OCI-LY1 (cell line): ENCODE measurements at regions not wholly inside any gene's neighbourhood (a gene's known extent, or its start where the extent isn't known, plus 50 kb on each side); places are given as distances from the start of the nearest gene placed in this dataset.

Experiments
- H2AFZ ChIP-seq: fragments of 200-600 bp; sonication (generic), shearing (Covaris generic); 2 replicates; pipeline ENCODE4 v1.6.0; 2014; ENCODE audit warnings: antibody characterized with exemption, mild to moderate bottlenecking, low read length
- H3F3A ChIP-seq: fragments of 200-600 bp; sonication (generic), shearing (Covaris generic); 2 replicates; pipeline ENCODE4 v1.6.0; 2014; ENCODE audit warnings: mild to moderate bottlenecking, antibody characterized with exemption, low read length, moderate library complexity; ENCODE audit not compliant: insufficient read depth
- H3K27ac ChIP-seq: fragments of 200-600 bp; sonication (generic); 2 replicates; pipeline ENCODE4 v1.5.1; 2014; ENCODE audit warnings: low read length, mixed run types, mild to moderate bottlenecking, low read depth; ENCODE audit not compliant: poor library complexity, severe bottlenecking
- H3K27me3 ChIP-seq: fragments of 200-600 bp; sonication (generic); 2 replicates; pipeline ENCODE4 v1.6.0; 2014; ENCODE audit warnings: antibody characterized with exemption, mild to moderate bottlenecking, low read length, moderate library complexity; ENCODE audit not compliant: insufficient read depth
- H3K36me3 ChIP-seq: fragments of 200-600 bp; sonication (generic); 2 replicates; pipeline ENCODE4 v1.6.1; 2014; ENCODE audit warnings: mild to moderate bottlenecking, antibody characterized with exemption, low read length, moderate library complexity, mixed read lengths; ENCODE audit not compliant: insufficient read depth
- H3K4me1 ChIP-seq: fragments of 200-600 bp; sonication (generic); 2 replicates; pipeline ENCODE4 v1.5.1; 2014; ENCODE audit warnings: mild to moderate bottlenecking, low read length, moderate library complexity; ENCODE audit not compliant: insufficient read depth, severe bottlenecking
- H3K4me2 ChIP-seq: fragments of 200-600 bp; sonication (generic), shearing (Covaris generic); 2 replicates; pipeline ENCODE4 v1.6.1; 2014; ENCODE audit warnings: low read length
- H3K4me3 ChIP-seq: fragments of 200-600 bp; sonication (generic); 2 replicates; pipeline ENCODE4 v1.5.1; 2014; ENCODE audit warnings: low read length, low read depth, mild to moderate bottlenecking, mixed read lengths; ENCODE audit not compliant: poor library complexity, severe bottlenecking
- H3K79me2 ChIP-seq: fragments of 200-600 bp; shearing (Covaris generic); 2 replicates; pipeline ENCODE4 v1.6.1; 2016; ENCODE audit warnings: mixed run types, low read length, mixed read lengths; ENCODE audit not compliant: insufficient read depth
- H3K9ac ChIP-seq: fragments of 200-600 bp; sonication (generic), shearing (Covaris generic); 2 replicates; pipeline ENCODE4 v1.6.1; 2014; ENCODE audit warnings: mild to moderate bottlenecking, low read length, mixed read lengths
- H3K9me2 ChIP-seq: fragments of 200-600 bp; sonication (generic), shearing (Covaris generic); 2 replicates; pipeline ENCODE4 v1.6.1; 2014; ENCODE audit warnings: low read depth, mild to moderate bottlenecking, low read length, mixed read lengths
- H3K9me3 ChIP-seq: fragments of 200-600 bp; shearing (Covaris generic); 2 replicates; pipeline ENCODE4 v1.6.1; 2014; ENCODE audit warnings: low read length, mixed read lengths
- H4K20me1 ChIP-seq: fragments of 200-600 bp; sonication (generic), shearing (Covaris generic); 2 replicates; pipeline ENCODE4 v1.6.0; 2016; ENCODE audit warnings: mild to moderate bottlenecking, low read length; ENCODE audit not compliant: insufficient read depth
- CTCF ChIP-seq: fragments of 200-600 bp; sonication (generic), shearing (Covaris generic); IDR thresholded peaks from 2 replicates; pipeline ENCODE4 v1.5.1; 2017; ENCODE audit warnings: mild to moderate bottlenecking, antibody characterized with exemption, low read length, moderate library complexity, mixed read lengths
- EZH2 ChIP-seq: fragments of 200-600 bp; sonication (generic), shearing (Covaris generic); IDR thresholded peaks from 2 replicates; pipeline ENCODE4 v1.8.0; 2017; ENCODE audit warnings: borderline replicate concordance, mixed run types, mild to moderate bottlenecking, antibody characterized with exemption, low read length, moderate library complexity, mixed read lengths

- Histone ChIP-seq H3K27ac (no peak overlapping the region), H3K4me2 (no peak overlapping the region), H3K9me3 (no peaks in the 10 kb centered on the region), H3K9ac (no peak overlapping the region), H4K20me1 (no peaks in the 10 kb centered on the region), H3K79me2 (no peaks in the 10 kb centered on the region), H3K9me2 (no peaks in the 10 kb centered on the region), H3K27me3 (no peaks in the 10 kb centered on the region), H3K4me3 (no peak overlapping the region), H3K36me3 (no peaks in the 10 kb centered on the region), H2AFZ (no peak overlapping the region), H3F3A (no peaks in the 10 kb centered on the region), H3K4me1 (no peaks in the 10 kb centered on the region)
- TF ChIP-seq CTCF (no peak), EZH2 (no peak)
These were observed 390.5 kb upstream of the ROBO1 start for GRCh38 chr3:80158332-80158731.

DNA sequence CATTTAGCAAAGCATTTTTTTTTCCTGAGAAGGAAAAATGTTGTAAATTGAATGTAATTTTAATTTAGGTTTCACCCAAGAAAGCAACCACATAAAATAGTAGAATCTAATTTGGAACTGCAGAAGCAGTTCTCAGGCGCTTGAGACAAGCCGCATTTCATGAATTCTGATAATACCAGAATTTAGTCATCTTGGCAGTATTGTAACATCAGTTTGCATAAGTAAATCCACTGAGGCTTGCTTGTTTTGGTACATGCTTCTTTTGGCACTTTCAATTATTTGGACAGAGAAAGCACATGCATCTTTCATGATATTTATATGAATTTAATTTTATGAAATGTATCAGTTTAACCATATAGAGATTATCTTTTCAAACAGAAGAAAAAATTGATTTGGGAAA is 389.7 kb upstream of the ROBO1 start:
- Histone ChIP-seq H3K36me3 (no peaks in the 10 kb centered on the region), H3K27ac (no peak overlapping the region), H2AFZ (no peak overlapping the region), H3K4me1 (no peaks in the 10 kb centered on the region), H3K79me2 (no peaks in the 10 kb centered on the region), H3K4me3 (no peak overlapping the region), H3F3A (no peaks in the 10 kb centered on the region), H4K20me1 (no peaks in the 10 kb centered on the region), H3K9me3 (no peaks in the 10 kb centered on the region), H3K27me3 (no peaks in the 10 kb centered on the region), H3K4me2 (no peak overlapping the region), H3K9ac (no peak overlapping the region), H3K9me2 (no peaks in the 10 kb centered on the region)
- TF ChIP-seq CTCF (no peak), EZH2 (no peak)

- Histone ChIP-seq H3K27me3 (no peaks in the 10 kb centered on the region), H3K4me1 (no peaks in the 10 kb centered on the region), H3K9ac (no peak overlapping the region), H3K4me2 (no peak overlapping the region), H3K79me2 (no peaks in the 10 kb centered on the region), H3K9me3 (no peaks in the 10 kb centered on the region), H3K9me2 (no peaks in the 10 kb centered on the region), H3K27ac (no peak overlapping the region), H3F3A (no peaks in the 10 kb centered on the region), H3K4me3 (no peak overlapping the region), H2AFZ (no peak overlapping the region), H4K20me1 (no peaks in the 10 kb centered on the region), H3K36me3 (no peaks in the 10 kb centered on the region)
- TF ChIP-seq EZH2, result no peak
- TF ChIP-seq CTCF, result no peak
These were observed 384.9 kb upstream of the ROBO1 start for GRCh38 chr3:80152692-80153091.
